ENCODE measurements at regions not wholly inside any gene's neighbourhood (a gene's known extent, or its start where the extent isn't known, plus 50 kb on each side); places are given as distances from the start of the nearest gene placed in this dataset.

DNA sequence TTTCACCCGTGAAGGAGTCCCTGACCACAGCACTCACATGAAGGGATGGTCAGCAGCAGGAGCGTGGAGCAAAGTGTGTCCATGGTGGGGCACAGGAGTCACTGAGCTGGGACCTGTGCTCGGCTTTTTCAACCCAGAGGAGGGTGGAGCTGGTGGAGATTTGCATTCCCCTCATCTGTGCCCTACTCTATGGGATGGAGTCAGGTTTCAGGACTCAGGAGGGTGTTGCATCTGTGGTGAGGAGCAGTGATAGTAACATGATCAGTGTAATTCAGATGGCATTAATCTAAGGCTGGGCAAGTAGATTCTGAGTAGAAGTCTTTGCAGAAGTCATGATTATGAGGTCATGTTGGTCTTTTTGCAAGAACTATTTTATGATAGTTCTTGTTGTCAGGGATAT is 511.9 kb downstream of the TMEM121 start:
- FAIRE-seq, result no peak
- H3K4me1 ChIP-seq (ENCODE audit: control insufficient read depth, extremely low read depth, insufficient read depth, low read length), result no peaks in the 10 kb centered on the region
- TF ChIP-seq CTCF (IDR thresholded peaks at IDR 0.05; ENCODE audit: extremely low read depth in 1 of 2, insufficient read depth in 1 of 2, low read depth in 1 of 2, low read length in 2 of 2), result no peak
- no peak for TF ChIP-seq POLR2A (IDR thresholded peaks at IDR 0.05; ENCODE audit: low read depth, low read length)
- TF ChIP-seq POLR2AphosphoS5 (IDR thresholded peaks at IDR 0.05; ENCODE audit: insufficient read depth, low read depth, low read length), result no peak
- no peak for TF ChIP-seq MYC (IDR thresholded peaks at IDR 0.05; ENCODE audit: low read depth, low read length)
- TF ChIP-seq FOS (IDR thresholded peaks at IDR 0.05; ENCODE audit: borderline replicate concordance, insufficient read depth, low read length), result no peak
- no peak for TF ChIP-seq EZH2 (IDR thresholded peaks at IDR 0.05; ENCODE audit: borderline replicate concordance, low read depth, low read length, severe bottlenecking)
- TF ChIP-seq GATA2 (IDR thresholded peaks at IDR 0.05; ENCODE audit: insufficient read depth, insufficient read length, low read depth, low read length), result no peak
- no peak overlapping the region for H3K9ac ChIP-seq (replicated peaks; ENCODE audit: extremely low read depth, insufficient read depth, low read length)
- CTCF ChIA-PET, result no interaction called here
- no TSS peak for BruUV-seq (replicated peaks)
- H3K9me3 ChIP-seq (replicated peaks; ENCODE audit: control insufficient read depth, insufficient read depth, low read length), result peaks cover 2% of the 10 kb centered on the region
- H3K4me3 ChIP-seq (replicated peaks in 1 of 3; ENCODE audit: insufficient read depth in 1 of 3, low read depth in 1 of 3, low read length in 3 of 3), result no peak overlapping the region
- H4K20me1 ChIP-seq (replicated peaks; ENCODE audit: control insufficient read depth, extremely low read depth, insufficient read depth, low read length), result no peaks in the 10 kb centered on the region
- POLR2A ChIA-PET, result no interaction called here
- no peaks in the 10 kb centered on the region for H3K9me1 ChIP-seq (replicated peaks; ENCODE audit: control insufficient read depth, extremely low read depth, insufficient read depth, low read length)
- no peak overlapping the region for H3K4me2 ChIP-seq (ENCODE audit: insufficient read depth, low read length)
- DNase-seq (ENCODE audit: low read depth, low spot score), result no peak
- no peaks in the 10 kb centered on the region for H3K79me2 ChIP-seq (ENCODE audit: control insufficient read depth, insufficient read depth, low read length)
- H2AFZ ChIP-seq (ENCODE audit: low read depth, low read length), result no peak overlapping the region
- H3K27me3 ChIP-seq (ENCODE audit: control insufficient read depth in 2 of 2, insufficient read depth in 2 of 2, low read length in 2 of 2), result no peaks in the 10 kb centered on the region
- H3K27ac ChIP-seq (ENCODE audit: insufficient read depth, low read depth, low read length), result no peak overlapping the region
- no peaks in the 10 kb centered on the region for H3K36me3 ChIP-seq (ENCODE audit: control insufficient read depth in 2 of 2, extremely low read depth in 1 of 2, insufficient read depth in 2 of 2, low read length in 2 of 2)
- intact Hi-C loops (cut with micrococcal nuclease) (no loop called here), dilution Hi-C loops (cut with MboI; ENCODE audit: extremely low pct_ligation_motif_present, low sequenced_read_pairs) (no loop called here)

DNA sequence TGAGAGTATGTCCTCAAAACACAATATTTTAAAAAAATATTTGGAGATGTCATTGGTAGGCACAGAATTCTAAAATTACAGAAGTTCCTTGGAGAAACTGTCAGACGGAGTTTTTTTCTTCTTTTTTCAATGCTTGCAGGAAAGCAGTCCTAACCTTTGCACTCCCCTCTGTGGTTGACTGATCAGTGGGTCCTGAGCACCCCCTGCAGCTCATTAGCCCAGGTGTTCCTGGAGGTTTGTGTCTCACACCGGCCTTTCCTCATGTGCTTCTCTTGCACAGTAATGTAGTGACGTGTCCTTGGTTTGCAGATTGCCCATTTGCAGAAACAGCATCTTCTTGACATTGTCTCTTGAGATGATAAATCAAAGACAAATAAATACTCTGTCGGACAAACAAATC is 513.0 kb downstream of the TMEM121 start:
- dilution Hi-C loops (cut with MboI; ENCODE audit: extremely low pct_ligation_motif_present, low sequenced_read_pairs), result no loop called here
- ChIA-PET POLR2A (no interaction called here), CTCF (no interaction called here)
- Histone ChIP-seq H2AFZ (ENCODE audit: low read depth, low read length) (no peak overlapping the region), H4K20me1 (replicated peaks; ENCODE audit: control insufficient read depth, extremely low read depth, insufficient read depth, low read length) (no peaks in the 10 kb centered on the region), H3K9me3 (replicated peaks; ENCODE audit: control insufficient read depth, insufficient read depth, low read length) (peaks cover 2% of the 10 kb centered on the region), H3K79me2 (ENCODE audit: control insufficient read depth, insufficient read depth, low read length) (no peaks in the 10 kb centered on the region), H3K4me1 (ENCODE audit: control insufficient read depth, extremely low read depth, insufficient read depth, low read length) (no peaks in the 10 kb centered on the region), H3K4me2 (ENCODE audit: insufficient read depth, low read length) (no peak overlapping the region), H3K9me1 (replicated peaks; ENCODE audit: control insufficient read depth, extremely low read depth, insufficient read depth, low read length) (no peaks in the 10 kb centered on the region), H3K9ac (replicated peaks; ENCODE audit: extremely low read depth, insufficient read depth, low read length) (no peak overlapping the region), H3K36me3 (ENCODE audit: control insufficient read depth in 2 of 2, extremely low read depth in 1 of 2, insufficient read depth in 2 of 2, low read length in 2 of 2) (no peaks in the 10 kb centered on the region), H3K4me3 (replicated peaks in 1 of 3; ENCODE audit: insufficient read depth in 1 of 3, low read depth in 1 of 3, low read length in 3 of 3) (no peak overlapping the region), H3K27ac (ENCODE audit: insufficient read depth, low read depth, low read length) (no peak overlapping the region), H3K27me3 (ENCODE audit: control insufficient read depth in 2 of 2, insufficient read depth in 2 of 2, low read length in 2 of 2) (no peaks in the 10 kb centered on the region)
- intact Hi-C loops (cut with micrococcal nuclease), result no loop called here
- no TSS peak for BruUV-seq (replicated peaks)
- DNase-seq (ENCODE audit: low read depth, low spot score), result no peak
- TF ChIP-seq POLR2A (IDR thresholded peaks at IDR 0.05; ENCODE audit: low read depth, low read length) (no peak), CTCF (IDR thresholded peaks at IDR 0.05; ENCODE audit: extremely low read depth in 1 of 2, insufficient read depth in 1 of 2, low read depth in 1 of 2, low read length in 2 of 2) (no peak), POLR2AphosphoS5 (IDR thresholded peaks at IDR 0.05; ENCODE audit: insufficient read depth, low read depth, low read length) (no peak), MYC (IDR thresholded peaks at IDR 0.05; ENCODE audit: low read depth, low read length) (no peak), GATA2 (IDR thresholded peaks at IDR 0.05; ENCODE audit: insufficient read depth, insufficient read length, low read depth, low read length) (no peak), MAX (IDR thresholded peaks at IDR 0.05; ENCODE audit: insufficient read depth, insufficient read length) (no peak), FOS (IDR thresholded peaks at IDR 0.05; ENCODE audit: borderline replicate concordance, insufficient read depth, low read length) (no peak), EZH2 (IDR thresholded peaks at IDR 0.05; ENCODE audit: borderline replicate concordance, low read depth, low read length, severe bottlenecking) (no peak), JUN (IDR thresholded peaks at IDR 0.05; ENCODE audit: borderline replicate concordance, insufficient read depth, insufficient read length, low read depth) (no peak)
- no peak for FAIRE-seq

All from endothelial cell of umbilical vein (primary cell).